Skeletal muscle tissue (tissue), 3 donors: ENCODE measurements at regions not wholly inside any gene's neighbourhood (a gene's known extent, or its start where the extent isn't known, plus 50 kb on each side); places are given as distances from the start of the nearest gene placed in this dataset.

Experiments used
- H3K27ac ChIP-seq: one replicate; pipeline ENCODE4 v1.7.0; 2013; ENCODE audit warnings: mild to moderate bottlenecking, low read depth, low read length, inconsistent platforms
- H3K27me3 ChIP-seq, 3 donors: one replicate each; pipeline ENCODE4 v1.7.0; 2013; ENCODE audit warnings: low read length in 3 of 3; ENCODE audit not compliant: control insufficient read depth in 3 of 3, insufficient read depth in 3 of 3
- H3K36me3 ChIP-seq, 3 donors: one replicate each; pipeline ENCODE4 v1.7.0; 2013; ENCODE audit warnings: low read length in 3 of 3; ENCODE audit not compliant: control insufficient read depth in 3 of 3, insufficient read depth in 3 of 3
- H3K4me1 ChIP-seq, 3 donors: one replicate each; pipeline ENCODE4 v1.7.0; 2013; ENCODE audit warnings: low read length in 3 of 3, mild to moderate bottlenecking in 3 of 3; ENCODE audit not compliant: control insufficient read depth in 3 of 3, insufficient read depth in 3 of 3
- H3K4me3 ChIP-seq, 3 donors: one replicate each; pipeline ENCODE4 v1.7.0; 2013; ENCODE audit warnings: low read length in 3 of 3
- H3K9ac ChIP-seq, 3 donors: one replicate each; pipeline ENCODE4 v1.7.0; 2013; ENCODE audit warnings: low read length in 3 of 3, mild to moderate bottlenecking in 3 of 3, moderate library complexity in 2 of 3, low read depth in 1 of 3
- H3K9me3 ChIP-seq, 3 donors: one replicate each; pipeline ENCODE4 v1.7.0; 2013; ENCODE audit warnings: low read length in 3 of 3; ENCODE audit not compliant: control insufficient read depth in 3 of 3
- donor health status: Osteomylitis.

DNA sequence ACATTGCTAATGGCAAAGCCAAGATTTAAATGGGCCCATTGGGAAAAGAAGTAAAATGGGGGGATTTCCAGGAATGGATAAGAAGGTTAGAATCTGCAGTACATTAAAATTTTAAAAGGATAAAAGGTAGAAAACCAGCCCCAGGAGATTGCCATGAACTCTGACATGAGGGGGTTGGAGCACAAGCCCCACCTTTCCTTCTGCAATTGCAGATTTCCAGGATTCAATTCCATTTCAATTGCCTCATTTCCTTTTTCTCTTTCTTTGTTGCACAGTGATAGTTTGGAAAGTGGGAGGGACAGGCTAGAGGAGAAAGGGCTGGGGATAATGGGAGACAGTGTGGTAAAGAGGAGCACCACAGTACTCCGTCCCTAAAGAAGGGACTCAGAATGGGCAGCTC, 238.5 kb upstream of the RAB4A start:
- Histone ChIP-seq H3K4me1 (peaks cover 0 to 10% (median 2%) of the 10 kb centered on the region in 3 donors), H3K9ac (no peak overlapping the region), H3K4me3 (no peak overlapping the region), H3K27me3 (peaks cover 0 to 3% (median 0%) of the 10 kb centered on the region in 3 donors), H3K9me3 (no peaks in the 10 kb centered on the region), H3K36me3 (no peaks in the 10 kb centered on the region), H3K27ac (no peak overlapping the region)

DNA sequence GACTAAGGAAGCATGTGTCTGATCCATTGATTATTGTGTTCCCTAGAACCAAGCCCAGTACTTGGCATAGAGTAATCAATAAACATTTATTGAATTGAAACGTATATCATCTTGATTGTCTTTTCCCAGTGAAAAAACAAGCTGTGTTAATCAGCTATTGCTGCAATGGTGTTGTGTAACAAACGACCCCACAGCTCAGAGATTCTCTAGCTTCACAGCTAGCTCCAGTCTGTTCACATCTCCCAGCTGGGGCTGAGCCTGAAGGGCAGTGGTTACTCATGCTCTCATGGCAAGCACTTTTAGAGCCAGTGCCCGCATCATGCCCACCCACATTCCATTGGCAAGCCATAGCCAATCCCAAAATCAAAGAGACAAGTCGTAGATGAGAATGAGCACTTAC, 237.4 kb upstream of the RAB4A start:
- H3K27ac ChIP-seq, result no peak overlapping the region
- no peak overlapping the region for H3K9ac ChIP-seq
- H3K4me1 ChIP-seq, result peaks cover 0 to 10% (median 2%) of the 10 kb centered on the region in 3 donors
- H3K36me3 ChIP-seq, result no peaks in the 10 kb centered on the region
- H3K4me3 ChIP-seq, result no peak overlapping the region
- H3K9me3 ChIP-seq, result no peaks in the 10 kb centered on the region
- H3K27me3 ChIP-seq, result peaks cover 0 to 3% (median 0%) of the 10 kb centered on the region in 3 donors

DNA sequence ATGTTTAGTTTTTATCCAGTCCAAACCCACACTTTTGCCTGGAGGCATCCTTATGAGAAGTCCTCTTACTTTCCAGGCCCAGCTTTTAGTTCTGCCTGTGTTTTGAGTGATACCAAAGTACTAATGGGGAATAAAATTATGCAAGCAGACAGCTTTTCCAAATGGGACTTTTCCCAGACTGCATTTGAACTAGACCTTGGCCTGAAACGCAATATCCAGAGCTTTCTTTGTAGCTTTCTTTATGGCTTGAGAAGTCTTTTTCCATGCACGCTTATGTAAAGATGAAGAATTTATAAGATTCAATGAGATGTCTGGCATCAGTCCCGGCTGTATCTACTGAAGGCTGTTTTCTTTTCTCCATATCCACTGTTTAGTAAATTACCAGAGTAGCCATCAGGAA, 236.6 kb upstream of the RAB4A start:
- Histone ChIP-seq H3K27ac (no peak overlapping the region), H3K36me3 (no peaks in the 10 kb centered on the region), H3K9me3 (no peaks in the 10 kb centered on the region), H3K9ac (no peak overlapping the region), H3K27me3 (peaks cover 0 to 3% (median 0%) of the 10 kb centered on the region in 3 donors), H3K4me3 (no peak overlapping the region), H3K4me1 (peaks cover 0 to 9% (median 2%) of the 10 kb centered on the region in 3 donors)

DNA sequence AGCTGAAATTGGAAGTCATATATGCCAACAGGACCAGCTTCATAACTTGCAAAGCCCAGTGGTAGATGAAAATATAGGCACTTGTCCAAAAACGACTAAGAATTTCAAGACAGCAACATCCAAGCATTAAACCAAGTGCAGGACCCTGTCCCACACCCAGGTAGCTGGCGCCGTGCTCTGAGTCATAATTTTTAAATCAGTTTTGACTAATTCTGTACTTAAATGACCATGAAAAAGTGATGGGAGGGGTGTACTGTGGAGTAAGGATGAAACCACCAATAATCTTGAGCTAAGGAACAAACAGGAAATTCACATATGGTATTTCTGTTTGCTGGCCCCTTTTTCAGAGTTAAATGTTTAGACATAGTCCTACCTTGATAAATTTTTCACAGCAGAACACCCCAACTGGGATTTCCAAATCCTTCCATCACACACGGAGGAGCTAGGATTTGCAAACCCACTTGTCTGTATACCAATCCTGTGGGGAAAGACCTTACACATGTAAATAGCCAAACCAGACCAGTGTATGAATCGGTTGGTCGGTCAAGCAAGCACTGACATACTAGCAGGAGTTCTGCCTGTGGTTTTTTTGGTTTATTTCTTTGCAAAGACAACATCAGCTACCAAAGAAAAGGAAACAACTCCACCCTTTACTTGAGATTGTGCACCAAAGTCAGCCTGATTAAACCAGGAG, 235.7 kb upstream of the RAB4A start:
- H3K9ac ChIP-seq, result no peak overlapping the region
- H3K4me1 ChIP-seq, result peaks cover 0 to 3% (median 0%) of the 10 kb centered on the region in 3 donors
- no peak overlapping the region for H3K27ac ChIP-seq
- H3K27me3 ChIP-seq, result peaks cover 0 to 3% (median 0%) of the 10 kb centered on the region in 3 donors
- no peaks in the 10 kb centered on the region for H3K36me3 ChIP-seq
- no peak overlapping the region for H3K4me3 ChIP-seq
- H3K9me3 ChIP-seq, result no peaks in the 10 kb centered on the region

DNA sequence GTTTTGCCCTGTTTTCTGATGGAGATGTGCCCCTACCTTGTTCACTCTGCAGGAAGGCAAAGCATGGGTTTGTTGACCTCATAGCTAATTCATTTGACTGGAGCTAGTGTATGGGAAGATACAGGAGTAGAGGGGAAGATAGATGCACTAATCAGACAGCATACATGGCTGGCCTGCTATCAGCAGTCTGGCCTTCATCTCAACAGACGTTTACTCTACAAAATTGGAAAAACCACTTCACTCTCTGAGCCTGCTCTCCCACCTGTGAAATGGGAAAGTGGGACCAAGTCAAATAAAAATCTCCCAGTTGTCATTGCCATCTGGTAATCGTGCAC, 235.2 kb upstream of the RAB4A start:
- Histone ChIP-seq H3K27ac (no peak overlapping the region), H3K27me3 (peaks cover 0 to 3% (median 0%) of the 10 kb centered on the region in 3 donors)

DNA sequence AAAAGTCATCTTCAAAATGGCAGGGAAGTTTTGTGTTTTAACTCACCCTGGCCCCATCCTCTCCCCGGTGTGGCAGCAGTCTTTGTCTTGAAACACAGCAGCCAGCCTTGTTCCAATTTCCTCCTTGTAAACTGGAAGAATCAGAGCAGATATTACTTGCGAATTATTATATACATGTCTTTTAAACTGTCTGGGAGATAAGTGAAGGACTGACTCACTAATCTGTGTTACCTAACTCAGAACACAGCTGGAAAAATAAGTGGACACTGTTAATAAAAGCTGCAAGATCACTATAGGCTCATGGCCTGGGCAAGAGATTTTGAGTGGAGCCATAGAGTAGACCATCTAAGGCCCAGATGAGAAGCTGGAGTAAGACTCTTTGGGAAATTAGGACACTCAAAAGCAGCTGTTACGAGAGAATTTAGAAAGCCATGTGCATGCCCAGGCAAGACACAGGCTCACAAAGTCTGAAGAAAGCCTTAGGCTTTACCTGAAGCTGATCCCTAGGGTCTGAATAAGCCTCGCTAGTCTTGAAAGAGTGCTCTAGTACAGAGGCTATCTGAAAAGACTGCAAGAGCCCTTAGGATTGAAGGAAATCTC, 233.0 kb upstream of the RAB4A start:
- no peaks in the 10 kb centered on the region for H3K36me3 ChIP-seq
- H3K9ac ChIP-seq, result no peak overlapping the region
- H3K27me3 ChIP-seq, result no peaks in the 10 kb centered on the region
- H3K4me1 ChIP-seq, result peaks cover 0 to 3% (median 0%) of the 10 kb centered on the region in 3 donors
- no peak overlapping the region for H3K4me3 ChIP-seq
- no peak overlapping the region for H3K27ac ChIP-seq
- no peaks in the 10 kb centered on the region for H3K9me3 ChIP-seq

More for the DNA sequence above, 235.2 kb upstream of the RAB4A start:
- peaks cover 0 to 3% (median 0%) of the 10 kb centered on the region in 3 donors for H3K4me1 ChIP-seq
- H3K9ac ChIP-seq, result no peak overlapping the region
- no peaks in the 10 kb centered on the region for H3K36me3 ChIP-seq
- no peaks in the 10 kb centered on the region for H3K9me3 ChIP-seq
- H3K4me3 ChIP-seq, result no peak overlapping the region

DNA sequence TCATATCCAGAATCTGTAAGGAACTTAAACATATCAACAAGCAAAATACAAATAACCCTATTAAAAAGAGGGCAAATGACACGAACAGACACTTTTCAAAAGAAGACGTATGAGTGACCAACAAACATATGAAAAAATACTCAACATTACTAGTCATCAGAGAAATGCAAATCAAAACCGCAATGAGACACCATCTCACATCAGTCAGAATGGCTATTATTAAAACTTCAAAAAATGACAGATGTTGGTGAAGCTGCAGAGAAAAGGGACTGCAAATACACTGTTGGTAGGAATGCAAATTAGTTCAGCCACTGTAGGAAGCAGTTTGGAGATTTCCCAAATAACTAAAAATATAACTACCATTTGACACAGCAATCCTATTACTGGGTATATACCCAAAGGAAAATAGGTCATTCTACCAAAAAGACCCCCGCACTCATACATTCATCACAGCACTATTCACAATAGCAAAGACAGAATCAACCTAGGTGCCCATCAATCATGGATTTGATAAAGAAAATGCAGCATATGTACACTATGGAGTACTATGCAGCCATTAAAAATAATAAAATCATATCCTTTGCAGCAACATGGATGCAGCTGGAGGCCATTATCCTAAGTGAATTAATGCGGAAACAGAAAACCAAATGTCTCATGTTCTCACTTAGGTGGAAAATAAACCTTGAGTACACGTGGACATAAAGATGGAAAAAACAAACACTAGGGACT, 230.1 kb upstream of the RAB4A start:
- Histone ChIP-seq H3K4me3 (no peak overlapping the region), H3K4me1 (no peaks in the 10 kb centered on the region), H3K27ac (no peak overlapping the region), H3K36me3 (no peaks in the 10 kb centered on the region), H3K9me3 (no peaks in the 10 kb centered on the region), H3K9ac (no peak overlapping the region), H3K27me3 (no peaks in the 10 kb centered on the region)

DNA sequence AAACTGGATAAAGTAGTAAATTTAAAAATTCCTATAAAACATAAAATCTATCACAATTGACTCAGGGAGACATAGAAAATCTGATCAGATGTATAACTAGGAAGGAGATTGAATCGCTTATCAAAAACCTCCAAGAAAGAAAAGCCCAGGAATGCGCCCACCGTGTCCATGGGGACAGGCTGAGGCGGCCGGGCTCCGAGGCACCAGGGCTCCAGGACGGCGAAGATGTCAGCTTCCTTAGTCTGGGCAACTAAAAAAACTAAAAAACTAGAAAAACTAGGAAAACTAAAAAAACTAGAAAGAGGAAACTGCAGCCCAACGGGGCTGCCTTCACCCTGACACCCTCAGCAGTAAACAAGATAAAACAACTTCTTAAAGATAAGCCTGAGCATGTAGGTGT, 229.0 kb upstream of the RAB4A start:
- H3K4me3 ChIP-seq, result no peak overlapping the region
- H3K9me3 ChIP-seq, result no peaks in the 10 kb centered on the region
- H3K27me3 ChIP-seq, result peaks cover 0 to 6% (median 0%) of the 10 kb centered on the region in 3 donors
- no peaks in the 10 kb centered on the region for H3K36me3 ChIP-seq
- H3K27ac ChIP-seq, result no peak overlapping the region
- no peak overlapping the region for H3K9ac ChIP-seq
- H3K4me1 ChIP-seq, result no peaks in the 10 kb centered on the region

DNA sequence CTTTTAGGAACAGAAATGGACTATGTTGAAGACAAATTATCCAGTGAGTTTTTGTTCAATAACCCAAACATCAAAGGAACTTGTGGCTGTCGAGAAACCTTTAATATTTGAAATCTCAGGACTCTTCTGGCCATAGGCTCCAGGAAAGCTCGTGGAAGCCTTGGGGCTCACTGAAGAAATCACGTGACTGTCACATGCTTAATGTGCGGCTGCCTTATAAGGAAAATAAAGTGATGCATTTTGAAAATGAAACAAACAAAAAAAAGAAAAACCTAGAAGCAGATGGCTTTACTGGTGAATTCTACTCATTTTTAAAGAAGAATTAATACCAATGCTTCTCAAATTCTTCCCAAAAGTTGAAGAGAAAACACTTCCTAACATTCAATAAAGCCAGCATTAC, 228.4 kb upstream of the RAB4A start:
- H3K4me3 ChIP-seq, result no peak overlapping the region
- H3K9ac ChIP-seq, result no peak overlapping the region
- H3K4me1 ChIP-seq, result no peaks in the 10 kb centered on the region
- no peaks in the 10 kb centered on the region for H3K36me3 ChIP-seq
- H3K9me3 ChIP-seq, result no peaks in the 10 kb centered on the region
- H3K27me3 ChIP-seq, result peaks cover 0 to 9% (median under 1%) of the 10 kb centered on the region in 3 donors
- H3K27ac ChIP-seq, result no peak overlapping the region

DNA sequence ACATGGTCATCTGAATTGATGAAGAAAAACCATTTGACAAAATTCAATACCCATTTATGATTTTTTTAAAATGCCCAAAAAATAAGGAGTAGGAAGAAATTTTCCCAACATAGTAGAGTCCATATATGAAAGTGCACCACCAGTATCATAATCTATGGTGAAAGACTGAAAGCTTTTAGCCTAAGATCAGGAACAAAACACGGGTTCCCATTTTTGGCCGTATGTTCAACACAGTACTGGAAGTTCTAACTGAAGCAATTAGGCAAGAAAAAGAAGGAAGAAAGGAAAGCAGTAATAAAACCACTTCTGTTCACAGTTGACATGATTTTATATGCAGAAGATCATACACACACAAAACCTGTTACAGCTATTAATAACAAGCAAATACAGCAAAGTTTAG, 227.8 kb upstream of the RAB4A start:
- Histone ChIP-seq H3K27me3 (peaks cover 0 to 9% (median 6%) of the 10 kb centered on the region in 3 donors), H3K4me1 (no peaks in the 10 kb centered on the region), H3K27ac (no peak overlapping the region), H3K9me3 (no peaks in the 10 kb centered on the region), H3K36me3 (no peaks in the 10 kb centered on the region), H3K9ac (no peak overlapping the region), H3K4me3 (no peak overlapping the region)
